Suprapubic skin (tissue), 3 donors: ENCODE measurements at regions not wholly inside any gene's neighbourhood (a gene's known extent, or its start where the extent isn't known, plus 50 kb on each side); places are given as distances from the start of the nearest gene placed in this dataset.

Experiments used
- POLR2AphosphoS5 ChIP-seq, 3 donors: sonication (generic); formaldehyde crosslinking; IDR thresholded peaks; one replicate each; pipeline ENCODE4 v1.6.1; 2017; ENCODE audit warnings: antibody characterized with exemption in 3 of 3
- TF ChIP-seq, protein P1 (sequence below), 2 donors: fragments of 200-600 bp in 1 of 2; fragments of 450-650 bp in 1 of 2; sonication (generic) in 1 of 2; IDR thresholded peaks; one replicate each; pipeline ENCODE4 v1.5.1; 2016 to 2019; ENCODE audit warnings: antibody characterized with exemption in 2 of 2, mild to moderate bottlenecking in 1 of 2, moderate library complexity in 1 of 2

DNA sequence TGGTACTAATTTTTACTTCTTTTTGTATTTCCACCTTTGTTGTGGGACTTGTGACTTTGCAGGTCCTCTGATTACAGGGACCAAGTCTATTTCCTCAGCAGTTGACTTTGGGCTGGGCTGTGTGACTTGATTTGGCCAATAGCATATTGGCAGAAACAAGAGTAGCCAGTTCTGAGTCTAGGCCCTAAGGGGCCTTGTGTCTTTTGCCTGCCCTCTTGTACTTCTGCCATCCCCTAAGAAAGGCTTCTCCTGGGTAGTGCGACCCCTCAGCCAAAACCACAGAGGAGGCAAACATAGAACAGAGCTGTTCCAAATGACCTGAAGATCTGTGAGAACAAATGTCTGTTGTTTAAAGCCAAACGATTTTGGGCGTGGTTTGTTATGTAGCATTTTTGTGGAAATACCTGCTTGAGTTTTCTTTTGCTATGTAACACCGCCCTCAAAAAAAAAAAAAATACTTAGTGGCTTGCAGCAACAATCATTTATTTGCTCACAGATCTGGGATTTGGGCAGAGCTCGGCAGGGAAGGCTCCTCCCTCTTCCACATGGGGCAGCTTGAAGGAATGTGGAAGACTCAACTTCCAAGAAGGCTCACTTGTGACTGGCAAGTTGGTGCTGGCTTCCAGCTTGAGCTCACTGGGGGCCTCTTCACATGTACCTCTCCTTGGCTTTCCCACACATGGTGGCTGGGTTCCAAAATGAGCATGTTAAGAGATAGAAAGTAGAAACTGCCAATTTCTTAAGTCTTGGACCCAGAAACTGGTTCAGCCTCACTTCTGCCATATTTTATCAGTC, 423.0 kb upstream of the CNKSR2 start:
- TF ChIP-seq, protein P1, sequence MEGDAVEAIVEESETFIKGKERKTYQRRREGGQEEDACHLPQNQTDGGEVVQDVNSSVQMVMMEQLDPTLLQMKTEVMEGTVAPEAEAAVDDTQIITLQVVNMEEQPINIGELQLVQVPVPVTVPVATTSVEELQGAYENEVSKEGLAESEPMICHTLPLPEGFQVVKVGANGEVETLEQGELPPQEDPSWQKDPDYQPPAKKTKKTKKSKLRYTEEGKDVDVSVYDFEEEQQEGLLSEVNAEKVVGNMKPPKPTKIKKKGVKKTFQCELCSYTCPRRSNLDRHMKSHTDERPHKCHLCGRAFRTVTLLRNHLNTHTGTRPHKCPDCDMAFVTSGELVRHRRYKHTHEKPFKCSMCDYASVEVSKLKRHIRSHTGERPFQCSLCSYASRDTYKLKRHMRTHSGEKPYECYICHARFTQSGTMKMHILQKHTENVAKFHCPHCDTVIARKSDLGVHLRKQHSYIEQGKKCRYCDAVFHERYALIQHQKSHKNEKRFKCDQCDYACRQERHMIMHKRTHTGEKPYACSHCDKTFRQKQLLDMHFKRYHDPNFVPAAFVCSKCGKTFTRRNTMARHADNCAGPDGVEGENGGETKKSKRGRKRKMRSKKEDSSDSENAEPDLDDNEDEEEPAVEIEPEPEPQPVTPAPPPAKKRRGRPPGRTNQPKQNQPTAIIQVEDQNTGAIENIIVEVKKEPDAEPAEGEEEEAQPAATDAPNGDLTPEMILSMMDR (IDR thresholded peaks at IDR 0.05), result no peak
- no peak for TF ChIP-seq POLR2AphosphoS5 (IDR thresholded peaks at IDR 0.05)
